ENCODE measurements at regions not wholly inside any gene's neighbourhood (a gene's known extent, or its start where the extent isn't known, plus 50 kb on each side); places are given as distances from the start of the nearest gene placed in this dataset.

DNA sequence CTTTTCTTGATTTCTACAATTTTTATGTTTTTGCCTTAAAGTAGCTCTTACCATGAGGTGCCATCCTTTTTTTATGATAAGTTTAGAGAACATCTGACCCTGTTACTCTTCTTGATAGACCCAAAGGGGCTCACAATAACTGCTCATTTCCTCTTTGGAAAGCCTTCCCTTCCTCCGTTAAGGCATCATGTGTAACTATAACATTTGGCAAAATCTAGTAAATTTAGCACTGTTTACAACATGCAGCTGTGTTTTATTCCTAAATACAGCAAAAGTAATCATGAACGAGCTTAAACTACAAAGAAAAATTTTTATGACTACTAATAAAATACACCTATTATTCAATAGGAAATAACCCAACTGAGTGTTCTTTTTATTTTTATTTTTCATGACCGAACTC lies 705.1 kb downstream of the MAT2B start:
- no peak for DNase-seq
- no peak overlapping the region for H3K4me3 ChIP-seq (ENCODE audit: low read depth, low read length)
- no peak for ATAC-seq (ENCODE audit: low read depth in 2 of 2)
- no peaks in the 10 kb centered on the region for H3K27me3 ChIP-seq (ENCODE audit: control insufficient read depth, insufficient read depth, low read length)
- no peaks in the 10 kb centered on the region for H3K9me3 ChIP-seq (ENCODE audit: control insufficient read depth in 2 of 2, low read length in 2 of 2)
- H3K36me3 Mint-ChIP-seq, result no peaks in the 10 kb centered on the region
- no peaks in the 10 kb centered on the region for H3K4me1 ChIP-seq (ENCODE audit: control insufficient read depth, insufficient read depth, low read length, poor library complexity, severe bottlenecking)
- no peaks in the 10 kb centered on the region for H3K36me3 ChIP-seq (ENCODE audit: control insufficient read depth, insufficient read depth, low read length)
- no peaks in the 10 kb centered on the region for H3K4me1 Mint-ChIP-seq
- no peaks in the 10 kb centered on the region for H3K27me3 Mint-ChIP-seq
- H3K27ac ChIP-seq (ENCODE audit: insufficient read depth, low read length, poor library complexity, severe bottlenecking), result no peak overlapping the region
- H3K9me3 Mint-ChIP-seq, result peaks cover 0 to 13% (median 5%) of the 10 kb centered on the region in 7 donors
- no peak overlapping the region for H3K27ac Mint-ChIP-seq
- H3K4me3 Mint-ChIP-seq, result no peak overlapping the region

- Histone ChIP-seq H3K4me3 (ENCODE audit: low read depth, low read length) (no peak overlapping the region), H3K36me3 (ENCODE audit: control insufficient read depth, insufficient read depth, low read length) (no peaks in the 10 kb centered on the region), H3K27me3 (ENCODE audit: control insufficient read depth, insufficient read depth, low read length) (no peaks in the 10 kb centered on the region), H3K4me1 (ENCODE audit: control insufficient read depth, insufficient read depth, low read length, poor library complexity, severe bottlenecking) (no peaks in the 10 kb centered on the region), H3K9me3 (ENCODE audit: control insufficient read depth in 2 of 2, low read length in 2 of 2) (no peaks in the 10 kb centered on the region), H3K27ac (ENCODE audit: insufficient read depth, low read length, poor library complexity, severe bottlenecking) (no peak overlapping the region)
- Mint-ChIP-seq H3K4me1 (no peaks in the 10 kb centered on the region), H3K9me3 (peaks cover 3 to 12% (median 6%) of the 10 kb centered on the region in 7 donors), H3K27ac (no peak overlapping the region), H3K27me3 (no peaks in the 10 kb centered on the region), H3K4me3 (no peak overlapping the region), H3K36me3 (no peaks in the 10 kb centered on the region)
- no peak for DNase-seq
- no peak for ATAC-seq (ENCODE audit: low read depth in 2 of 2)
Observed at GRCh38 chr5:164214698-164215097, 709.3 kb downstream of the MAT2B start.

DNA sequence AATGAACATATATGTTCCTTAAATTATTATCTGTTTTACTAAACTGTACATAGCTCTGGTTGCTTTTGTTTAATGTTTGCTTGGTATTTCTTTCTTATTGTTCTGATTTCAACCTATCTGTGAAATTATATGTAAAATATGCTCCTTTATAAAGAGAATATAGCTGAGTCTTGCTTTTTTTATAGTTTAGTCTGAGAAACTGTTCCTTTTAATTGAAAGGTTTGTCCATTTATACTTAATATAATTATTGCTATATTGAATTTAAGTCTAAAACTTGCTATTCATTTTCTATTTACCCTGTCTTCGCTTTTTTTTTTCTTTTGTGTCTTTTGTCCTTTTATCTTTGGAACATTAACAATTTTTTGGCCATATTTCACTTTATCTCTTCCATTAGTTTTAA lies 712.0 kb downstream of the MAT2B start:
- peaks cover 0 to under 1% of the 10 kb centered on the region in 2 experiments for H3K9me3 ChIP-seq (ENCODE audit: control insufficient read depth in 2 of 2, low read length in 2 of 2)
- Mint-ChIP-seq H3K27me3 (no peaks in the 10 kb centered on the region), H3K9me3 (peaks cover 2 to 7% (median 4%) of the 10 kb centered on the region in 7 donors), H3K36me3 (no peaks in the 10 kb centered on the region), H3K27ac (no peak overlapping the region), H3K4me3 (no peak overlapping the region), H3K4me1 (no peaks in the 10 kb centered on the region)
- H3K27me3 ChIP-seq (ENCODE audit: control insufficient read depth, insufficient read depth, low read length), result no peaks in the 10 kb centered on the region
- DNase-seq (no peak), ATAC-seq (ENCODE audit: low read depth in 2 of 2) (no peak)
- no peak overlapping the region for H3K27ac ChIP-seq (ENCODE audit: insufficient read depth, low read length, poor library complexity, severe bottlenecking)
- no peaks in the 10 kb centered on the region for H3K36me3 ChIP-seq (ENCODE audit: control insufficient read depth, insufficient read depth, low read length)
- no peak overlapping the region for H3K4me3 ChIP-seq (ENCODE audit: low read depth, low read length)
- no peaks in the 10 kb centered on the region for H3K4me1 ChIP-seq (ENCODE audit: control insufficient read depth, insufficient read depth, low read length, poor library complexity, severe bottlenecking)

- H3K36me3 Mint-ChIP-seq, result no peaks in the 10 kb centered on the region
- no peak overlapping the region for H3K4me3 Mint-ChIP-seq
- H3K27ac ChIP-seq (ENCODE audit: insufficient read depth, low read length, poor library complexity, severe bottlenecking), result no peak overlapping the region
Observed at GRCh38 chr5:164220522-164220921, 715.1 kb downstream of the MAT2B start.

GRCh38 chr5:164224236-164224635 lies 718.8 kb downstream of the MAT2B start:
- no peaks in the 10 kb centered on the region for H3K27me3 Mint-ChIP-seq
- peaks cover 0 to 3% of the 10 kb centered on the region in 2 experiments for H3K9me3 ChIP-seq (ENCODE audit: control insufficient read depth in 2 of 2, low read length in 2 of 2)

More at GRCh38 chr5:164220522-164220921, 715.1 kb downstream of the MAT2B start:
- H3K9me3 Mint-ChIP-seq, result peaks cover 0 to 10% (median 6%) of the 10 kb centered on the region in 7 donors
- H3K4me1 Mint-ChIP-seq, result no peaks in the 10 kb centered on the region
- H3K27me3 Mint-ChIP-seq, result no peaks in the 10 kb centered on the region
- Histone ChIP-seq H3K4me1 (ENCODE audit: control insufficient read depth, insufficient read depth, low read length, poor library complexity, severe bottlenecking) (no peaks in the 10 kb centered on the region), H3K36me3 (ENCODE audit: control insufficient read depth, insufficient read depth, low read length) (no peaks in the 10 kb centered on the region), H3K27me3 (ENCODE audit: control insufficient read depth, insufficient read depth, low read length) (no peaks in the 10 kb centered on the region), H3K9me3 (ENCODE audit: control insufficient read depth in 2 of 2, low read length in 2 of 2) (peaks cover 0 to 3% of the 10 kb centered on the region in 2 experiments), H3K4me3 (ENCODE audit: low read depth, low read length) (no peak overlapping the region)
- no peak for ATAC-seq (ENCODE audit: low read depth in 2 of 2)
- H3K27ac Mint-ChIP-seq, result no peak overlapping the region
- no peak for DNase-seq

DNA sequence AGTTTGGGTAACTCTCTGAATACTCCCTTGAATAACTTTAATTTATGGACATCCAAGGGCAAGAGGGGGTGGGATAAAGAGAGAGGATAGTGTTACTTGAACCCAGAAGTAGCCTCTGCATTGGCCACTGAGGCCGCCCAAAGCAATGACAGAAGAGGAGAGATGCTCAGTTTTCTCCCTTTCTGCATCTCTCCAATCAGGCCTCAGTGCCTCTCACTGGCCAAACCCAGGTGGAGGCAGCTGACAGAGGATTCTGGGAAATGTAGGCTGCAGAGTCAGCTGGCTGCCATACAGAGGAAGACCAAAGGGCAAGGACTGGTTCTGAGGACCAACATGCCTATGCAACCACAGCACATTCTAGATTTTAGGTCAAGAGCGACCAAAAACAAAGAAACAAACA lies 719.4 kb downstream of the MAT2B start:
- H3K36me3 ChIP-seq (ENCODE audit: control insufficient read depth, insufficient read depth, low read length), result no peaks in the 10 kb centered on the region
- no peak overlapping the region for H3K4me3 ChIP-seq (ENCODE audit: low read depth, low read length)
- no peaks in the 10 kb centered on the region for H3K4me1 Mint-ChIP-seq
- no peaks in the 10 kb centered on the region for H3K36me3 Mint-ChIP-seq
- no peak overlapping the region for H3K27ac Mint-ChIP-seq
- H3K27me3 ChIP-seq (ENCODE audit: control insufficient read depth, insufficient read depth, low read length), result no peaks in the 10 kb centered on the region
- peaks cover 0 to 24% (median 6%) of the 10 kb centered on the region in 7 donors for H3K9me3 Mint-ChIP-seq
- H3K27me3 Mint-ChIP-seq, result no peaks in the 10 kb centered on the region
- H3K27ac ChIP-seq (ENCODE audit: insufficient read depth, low read length, poor library complexity, severe bottlenecking), result no peak overlapping the region
- H3K4me3 Mint-ChIP-seq, result no peak overlapping the region
- no peaks in the 10 kb centered on the region for H3K4me1 ChIP-seq (ENCODE audit: control insufficient read depth, insufficient read depth, low read length, poor library complexity, severe bottlenecking)
- DNase-seq (no peak), ATAC-seq (ENCODE audit: low read depth in 2 of 2) (no peak)
- H3K9me3 ChIP-seq (ENCODE audit: control insufficient read depth in 2 of 2, low read length in 2 of 2), result peaks cover 0 to 3% of the 10 kb centered on the region in 2 experiments

More at GRCh38 chr5:164224236-164224635, 718.8 kb downstream of the MAT2B start:
- Histone ChIP-seq H3K27me3 (ENCODE audit: control insufficient read depth, insufficient read depth, low read length) (no peaks in the 10 kb centered on the region), H3K4me1 (ENCODE audit: control insufficient read depth, insufficient read depth, low read length, poor library complexity, severe bottlenecking) (no peaks in the 10 kb centered on the region), H3K4me3 (ENCODE audit: low read depth, low read length) (no peak overlapping the region), H3K27ac (ENCODE audit: insufficient read depth, low read length, poor library complexity, severe bottlenecking) (no peak overlapping the region), H3K36me3 (ENCODE audit: control insufficient read depth, insufficient read depth, low read length) (no peaks in the 10 kb centered on the region)
- no peak overlapping the region for H3K27ac Mint-ChIP-seq
- H3K36me3 Mint-ChIP-seq, result no peaks in the 10 kb centered on the region
- ATAC-seq (ENCODE audit: low read depth in 2 of 2) (no peak), DNase-seq (no peak)
- peaks cover 0 to 21% (median 6%) of the 10 kb centered on the region in 7 donors for H3K9me3 Mint-ChIP-seq
- H3K4me1 Mint-ChIP-seq, result no peaks in the 10 kb centered on the region
- no peak overlapping the region for H3K4me3 Mint-ChIP-seq

GRCh38 chr5:164230341-164230740 lies 724.9 kb downstream of the MAT2B start:
- H3K4me1 ChIP-seq (ENCODE audit: control insufficient read depth, insufficient read depth, low read length, poor library complexity, severe bottlenecking), result no peaks in the 10 kb centered on the region
- Mint-ChIP-seq H3K4me3 (no peak overlapping the region), H3K36me3 (no peaks in the 10 kb centered on the region), H3K9me3 (peaks cover 0 to 18% (median 6%) of the 10 kb centered on the region in 7 donors), H3K27me3 (no peaks in the 10 kb centered on the region), H3K4me1 (no peaks in the 10 kb centered on the region), H3K27ac (no peak overlapping the region)
- no peaks in the 10 kb centered on the region for H3K36me3 ChIP-seq (ENCODE audit: control insufficient read depth, insufficient read depth, low read length)
- H3K27ac ChIP-seq (ENCODE audit: insufficient read depth, low read length, poor library complexity, severe bottlenecking), result no peak overlapping the region
- no peak overlapping the region for H3K4me3 ChIP-seq (ENCODE audit: low read depth, low read length)
- ATAC-seq (ENCODE audit: low read depth in 2 of 2) (no peak), DNase-seq (no peak)
- peaks cover 0 to 2% of the 10 kb centered on the region in 2 experiments for H3K9me3 ChIP-seq (ENCODE audit: control insufficient read depth in 2 of 2, low read length in 2 of 2)
- H3K27me3 ChIP-seq (ENCODE audit: control insufficient read depth, insufficient read depth, low read length), result no peaks in the 10 kb centered on the region

DNA sequence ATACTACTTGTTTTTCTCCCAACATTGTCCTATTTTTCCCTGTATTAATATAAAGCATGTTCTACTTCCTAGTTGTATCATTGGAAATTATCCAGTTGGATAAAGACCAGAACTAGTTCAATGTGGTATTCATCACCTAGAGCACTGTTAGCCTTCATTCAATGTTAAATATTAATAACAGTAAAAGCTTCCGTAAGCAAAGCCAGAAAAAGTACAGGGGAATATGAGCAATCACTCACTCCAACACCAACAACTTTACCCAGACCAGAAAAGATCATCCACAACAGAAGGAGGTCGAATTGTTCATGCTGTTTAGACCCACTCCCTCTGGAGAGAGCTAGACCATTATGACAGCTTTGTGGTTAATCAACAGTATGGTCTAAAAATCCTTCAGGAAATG lies 728.4 kb downstream of the MAT2B start:
- Mint-ChIP-seq H3K27me3 (no peaks in the 10 kb centered on the region), H3K4me3 (no peak overlapping the region), H3K4me1 (no peaks in the 10 kb centered on the region), H3K27ac (no peak overlapping the region), H3K9me3 (peaks cover 0 to 10% (median 3%) of the 10 kb centered on the region in 7 donors), H3K36me3 (no peaks in the 10 kb centered on the region)
- Histone ChIP-seq H3K27ac (ENCODE audit: insufficient read depth, low read length, poor library complexity, severe bottlenecking) (no peak overlapping the region), H3K9me3 (ENCODE audit: control insufficient read depth in 2 of 2, low read length in 2 of 2) (peaks cover 0 to 2% of the 10 kb centered on the region in 2 experiments), H3K4me3 (ENCODE audit: low read depth, low read length) (no peak overlapping the region), H3K27me3 (ENCODE audit: control insufficient read depth, insufficient read depth, low read length) (no peaks in the 10 kb centered on the region), H3K36me3 (ENCODE audit: control insufficient read depth, insufficient read depth, low read length) (no peaks in the 10 kb centered on the region), H3K4me1 (ENCODE audit: control insufficient read depth, insufficient read depth, low read length, poor library complexity, severe bottlenecking) (no peaks in the 10 kb centered on the region)
- ATAC-seq (ENCODE audit: low read depth in 2 of 2), result no peak
- DNase-seq, result no peak
